HepG2 (cell line): ENCODE measurements at regions not wholly inside any gene's neighbourhood (a gene's known extent, or its start where the extent isn't known, plus 50 kb on each side); places are given as distances from the start of the nearest gene placed in this dataset.

Experiments used
- BRCA1 ChIP-seq: sonication (generic); formaldehyde crosslinking; IDR thresholded peaks from 2 replicates; pipeline ENCODE4 v1.4.0; 2020; ENCODE audit warnings: missing genetic modification reagents
- CHCHD3 ChIP-seq: sonication (generic); formaldehyde crosslinking; IDR thresholded peaks from 2 replicates; pipeline ENCODE4 v1.8.0; 2022; ENCODE audit warnings: mild to moderate bottlenecking, missing genetic modification reagents, moderate library complexity
- DDIT3 ChIP-seq: sonication (generic); formaldehyde crosslinking; IDR thresholded peaks from 2 replicates; pipeline ENCODE4 v1.4.0; 2020; ENCODE audit warnings: mild to moderate bottlenecking, missing genetic modification reagents
- GATAD2A ChIP-seq: IDR thresholded peaks from 2 replicates; pipeline ENCODE4 v1.6.1; 2016
- HOXA3 ChIP-seq: sonication (generic); formaldehyde crosslinking; IDR thresholded peaks from 2 replicates; pipeline ENCODE4 v1.5.0; 2020; ENCODE audit warnings: missing genetic modification reagents
- HOXA5 ChIP-seq: sonication (generic); formaldehyde crosslinking; IDR thresholded peaks from 2 replicates; pipeline ENCODE4 v1.4.0; 2020; ENCODE audit warnings: missing genetic modification reagents
- NCOA5 ChIP-seq: sonication (generic); formaldehyde crosslinking; IDR thresholded peaks from 2 replicates; pipeline ENCODE4 v1.4.0; 2020; ENCODE audit warnings: missing genetic modification reagents
- NFYB ChIP-seq: sonication (generic); formaldehyde crosslinking; IDR thresholded peaks from 2 replicates; pipeline ENCODE4 v1.4.0; 2020; ENCODE audit warnings: missing genetic modification reagents
- NR2C2 ChIP-seq: sonication (generic); formaldehyde crosslinking; IDR thresholded peaks from 2 replicates; pipeline ENCODE4 v1.4.0; 2020; ENCODE audit warnings: missing genetic modification reagents, mild to moderate bottlenecking, moderate library complexity, borderline replicate concordance
- NR3C1 ChIP-seq: sonication (generic); formaldehyde crosslinking; IDR thresholded peaks from 2 replicates; pipeline ENCODE4 v1.4.0; 2020; ENCODE audit warnings: missing genetic modification reagents
- RAD51 ChIP-seq: fragments of 450-650 bp; IDR thresholded peaks from 2 replicates; pipeline ENCODE4 v1.6.1; 2016; ENCODE audit warnings: borderline replicate concordance
- REXO4 ChIP-seq: sonication (generic); formaldehyde crosslinking; IDR thresholded peaks from 2 replicates; pipeline ENCODE4 v1.8.0; 2022; ENCODE audit warnings: missing genetic modification reagents, mild to moderate bottlenecking, borderline replicate concordance
- RORA ChIP-seq: sonication (generic); formaldehyde crosslinking; IDR thresholded peaks from 2 replicates; pipeline ENCODE4 v1.5.0; 2020; ENCODE audit warnings: mild to moderate bottlenecking, missing genetic modification reagents, moderate library complexity
- SP140L ChIP-seq: sonication (generic); formaldehyde crosslinking; IDR thresholded peaks from 2 replicates; pipeline ENCODE4 v1.4.0; 2020; ENCODE audit warnings: missing genetic modification reagents, borderline replicate concordance
- TCF7 ChIP-seq: sonication (generic); IDR thresholded peaks from 2 replicates; pipeline ENCODE4 v1.6.1; 2016; ENCODE audit warnings: antibody characterized with exemption, low read depth
- TOPORS ChIP-seq: sonication (generic); formaldehyde crosslinking; IDR thresholded peaks from 2 replicates; pipeline ENCODE4 v1.8.0; 2023; ENCODE audit warnings: mild to moderate bottlenecking, missing genetic modification reagents
- TRIM24 ChIP-seq: sonication (generic); formaldehyde crosslinking; IDR thresholded peaks from 2 replicates; pipeline ENCODE4 v1.8.0; 2022; ENCODE audit warnings: mild to moderate bottlenecking, missing genetic modification reagents
- ZNF282 ChIP-seq: fragments of 450-650 bp; IDR thresholded peaks from 2 replicates; pipeline ENCODE4 v1.6.1; 2018; ENCODE audit not compliant: partially characterized antibody
- ZNF451 ChIP-seq: sonication (generic); formaldehyde crosslinking; IDR thresholded peaks from 2 replicates; pipeline ENCODE4 v1.5.0; 2020; ENCODE audit warnings: mild to moderate bottlenecking, missing genetic modification reagents
- ZNF609 ChIP-seq: sonication (generic); formaldehyde crosslinking; IDR thresholded peaks from 2 replicates; pipeline ENCODE4 v1.4.0; 2020; ENCODE audit warnings: mild to moderate bottlenecking, missing genetic modification reagents, borderline replicate concordance
- ZNF746 ChIP-seq: sonication (generic); formaldehyde crosslinking; IDR thresholded peaks from 2 replicates; pipeline ENCODE4 v1.8.0; 2022; ENCODE audit warnings: mild to moderate bottlenecking, missing genetic modification reagents
- ZNF776 ChIP-seq: sonication (generic); formaldehyde crosslinking; IDR thresholded peaks from 2 replicates; pipeline ENCODE4 v1.4.0; 2020; ENCODE audit warnings: mild to moderate bottlenecking, missing genetic modification reagents
- ZNF850 ChIP-seq: sonication (generic); formaldehyde crosslinking; conservative IDR thresholded peaks from 2 replicates; pipeline ENCODE4 v1.9.0; 2021; ENCODE audit warnings: mild to moderate bottlenecking, missing genetic modification reagents
- ZNF878 ChIP-seq: sonication (generic); formaldehyde crosslinking; IDR thresholded peaks from 2 replicates; pipeline ENCODE4 v1.8.1; 2023; ENCODE audit warnings: mild to moderate bottlenecking, missing genetic modification reagents, moderate library complexity
- TF ChIP-seq, protein P1 (sequence below): sonication (generic); formaldehyde crosslinking; IDR thresholded peaks from 2 replicates; pipeline ENCODE4 v1.4.0; 2020; ENCODE audit warnings: mild to moderate bottlenecking, missing genetic modification reagents, borderline replicate concordance

GRCh38 chr17:72580321-72581127 is 459.7 kb downstream of the SOX9 start (continued):
- TF ChIP-seq CHCHD3 (CRISPR knock-in tag) (no peak), ZNF850 (no peak), TRIM24 (CRISPR knock-in tag) (no peak), ZNF878 (CRISPR knock-in tag) (peak; percentile 66; the same call in 1 of the 2 replicates), HOXA3 (peak; percentile 91), REXO4 (CRISPR knock-in tag) (no peak), DDIT3 (no peak), ZNF609 (CRISPR knock-in tag) (peak; percentile 72; the same call in 1 of the 2 replicates), NFYB (no peak; the same call in 1 of the 2 replicates), HOXA5 (CRISPR knock-in tag) (peak; percentile 60; the same call in 1 of the 2 replicates), TOPORS (CRISPR knock-in tag) (no peak), NR3C1 (CRISPR knock-in tag) (no peak), ZNF451 (CRISPR knock-in tag) (no peak), NCOA5 (no peak), NR2C2 (CRISPR knock-in tag) (peak; percentile 30; the same call in 1 of the 2 replicates), BRCA1 (0 out of 2 replicates have a peak, but pooled peaks have one; percentile 39), ZNF776 (CRISPR knock-in tag) (0 out of 2 replicates have a peak, but pooled peaks have one; percentile 46), GATAD2A (CRISPR knock-in tag) (peak; percentile 96), ZNF746 (CRISPR knock-in tag) (peak; percentile 77; the same call in 1 of the 2 replicates), TCF7 (peak; percentile 95), ZNF282 (no peak), RORA (no peak), SP140L (no peak), RAD51 (peak; percentile 47; the same call in 1 of the 2 replicates)
- TF ChIP-seq, protein P1, sequence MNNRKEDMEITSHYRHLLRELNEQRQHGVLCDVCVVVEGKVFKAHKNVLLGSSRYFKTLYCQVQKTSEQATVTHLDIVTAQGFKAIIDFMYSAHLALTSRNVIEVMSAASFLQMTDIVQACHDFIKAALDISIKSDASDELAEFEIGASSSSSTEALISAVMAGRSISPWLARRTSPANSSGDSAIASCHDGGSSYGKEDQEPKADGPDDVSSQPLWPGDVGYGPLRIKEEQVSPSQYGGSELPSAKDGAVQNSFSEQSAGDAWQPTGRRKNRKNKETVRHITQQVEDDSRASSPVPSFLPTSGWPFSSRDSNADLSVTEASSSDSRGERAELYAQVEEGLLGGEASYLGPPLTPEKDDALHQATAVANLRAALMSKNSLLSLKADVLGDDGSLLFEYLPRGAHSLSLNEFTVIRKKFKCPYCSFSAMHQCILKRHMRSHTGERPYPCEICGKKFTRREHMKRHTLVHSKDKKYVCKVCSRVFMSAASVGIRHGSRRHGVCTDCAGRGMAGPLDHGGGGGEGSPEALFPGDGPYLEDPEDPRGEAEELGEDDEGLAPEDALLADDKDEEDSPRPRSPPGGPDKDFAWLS (CRISPR knock-in tag): no peak
